HEK293 (cell line): ENCODE measurements at regions not wholly inside any gene's neighbourhood (a gene's known extent, or its start where the extent isn't known, plus 50 kb on each side); places are given as distances from the start of the nearest gene placed in this dataset.

Source experiments
- KLF1 ChIP-seq: fragments of 450-650 bp; formaldehyde crosslinking; IDR thresholded peaks from 2 replicates; pipeline ENCODE4 v1.5.1; 2016; ENCODE audit warnings: missing biosample characterization, missing genetic modification characterization
- REPIN1 ChIP-seq: fragments of 450-650 bp; formaldehyde crosslinking; IDR thresholded peaks from 2 replicates; pipeline ENCODE4 v1.5.1; 2017; ENCODE audit warnings: missing biosample characterization, missing genetic modification characterization, low read depth
- SCRT2 ChIP-seq: fragments of 450-650 bp; formaldehyde crosslinking; IDR thresholded peaks from 2 replicates; pipeline ENCODE4 v1.5.1; 2016; ENCODE audit warnings: missing biosample characterization, missing genetic modification characterization
- ZBTB20 ChIP-seq: fragments of 450-650 bp; formaldehyde crosslinking; IDR thresholded peaks from 2 replicates; pipeline ENCODE4 v1.5.1; 2016; ENCODE audit warnings: missing biosample characterization, missing genetic modification characterization
- ZNF2 ChIP-seq: fragments of 450-650 bp; formaldehyde crosslinking; IDR thresholded peaks from 2 replicates; pipeline ENCODE4 v1.5.1; 2016; ENCODE audit warnings: missing biosample characterization, missing genetic modification characterization
- ZNF23 ChIP-seq: fragments of 450-650 bp; formaldehyde crosslinking; IDR thresholded peaks from 2 replicates; pipeline ENCODE4 v1.5.1; 2016; ENCODE audit warnings: missing biosample characterization, missing genetic modification characterization, borderline replicate concordance
- ZNF248 ChIP-seq: fragments of 450-650 bp; formaldehyde crosslinking; IDR thresholded peaks from 2 replicates; pipeline ENCODE4 v1.5.1; 2017; ENCODE audit warnings: missing biosample characterization, missing genetic modification characterization
- ZNF350 ChIP-seq: fragments of 450-650 bp; formaldehyde crosslinking; IDR thresholded peaks from 2 replicates; pipeline ENCODE4 v1.5.0; 2017; ENCODE audit warnings: missing biosample characterization, mild to moderate bottlenecking, missing genetic modification characterization
- ZNF549 ChIP-seq: fragments of 450-650 bp; IDR thresholded peaks from 2 replicates; pipeline ENCODE4 v1.5.1; 2018; ENCODE audit warnings: missing biosample characterization, missing genetic modification characterization, mild to moderate bottlenecking, inconsistent platforms, moderate library complexity
- ZNF600 ChIP-seq: fragments of 450-650 bp; formaldehyde crosslinking; IDR thresholded peaks from 2 replicates; pipeline ENCODE4 v1.5.1; 2016; ENCODE audit warnings: missing biosample characterization, missing genetic modification characterization
- ZNF621 ChIP-seq: fragments of 450-650 bp; formaldehyde crosslinking; IDR thresholded peaks from 2 replicates; pipeline ENCODE4 v1.5.1; 2017; ENCODE audit warnings: missing biosample characterization, missing genetic modification characterization
- ZNF660 ChIP-seq: fragments of 450-650 bp; IDR thresholded peaks from 2 replicates; pipeline ENCODE4 v1.5.1; 2018; ENCODE audit warnings: missing biosample characterization, mild to moderate bottlenecking, missing genetic modification characterization
- ZNF707 ChIP-seq: fragments of 450-650 bp; formaldehyde crosslinking; IDR thresholded peaks from 2 replicates; pipeline ENCODE4 v1.5.1; 2016; ENCODE audit warnings: missing biosample characterization, missing genetic modification characterization
- ZNF843 ChIP-seq: fragments of 450-650 bp; formaldehyde crosslinking; IDR thresholded peaks from 2 replicates; pipeline ENCODE4 v1.5.1; 2016; ENCODE audit warnings: missing biosample characterization, missing genetic modification characterization
- ZXDB ChIP-seq: fragments of 450-650 bp; formaldehyde crosslinking; IDR thresholded peaks from 2 replicates; pipeline ENCODE4 v1.5.1; 2016; ENCODE audit warnings: missing biosample characterization, missing genetic modification characterization
- TF ChIP-seq, protein P1 (sequence below): fragments of 450-650 bp; formaldehyde crosslinking; conservative IDR thresholded peaks from 2 replicates; pipeline ENCODE4 v1.5.1; 2016; ENCODE audit warnings: low read depth, missing biosample characterization, missing genetic modification characterization
- TF ChIP-seq, protein P2 (sequence below): fragments of 450-650 bp; formaldehyde crosslinking; IDR thresholded peaks from 2 replicates; pipeline ENCODE4 v1.5.1; 2016; ENCODE audit warnings: missing biosample characterization, missing genetic modification characterization
- TF ChIP-seq, protein P3 (sequence below): fragments of 450-650 bp; formaldehyde crosslinking; IDR thresholded peaks from 2 replicates; pipeline ENCODE4 v1.5.1; 2016; ENCODE audit warnings: missing biosample characterization, missing genetic modification characterization
- TF ChIP-seq, protein P4 (sequence below): fragments of 450-650 bp; formaldehyde crosslinking; IDR thresholded peaks from 2 replicates; pipeline ENCODE4 v1.5.1; 2016; ENCODE audit warnings: missing biosample characterization, missing genetic modification characterization
- TF ChIP-seq, protein P5 (sequence below): fragments of 450-650 bp; formaldehyde crosslinking; IDR thresholded peaks from 2 replicates; pipeline ENCODE4 v1.5.0; 2017; ENCODE audit warnings: missing biosample characterization, missing genetic modification characterization, borderline replicate concordance
- TF ChIP-seq, protein P6 (sequence below): fragments of 450-650 bp; formaldehyde crosslinking; IDR thresholded peaks from 2 replicates; pipeline ENCODE4 v1.5.1; 2016; ENCODE audit warnings: missing biosample characterization, missing genetic modification characterization
- TF ChIP-seq, protein P7 (sequence below): fragments of 450-650 bp; formaldehyde crosslinking; IDR thresholded peaks from 2 replicates; pipeline ENCODE4 v1.5.1; 2016; ENCODE audit warnings: missing biosample characterization, missing genetic modification characterization

DNA sequence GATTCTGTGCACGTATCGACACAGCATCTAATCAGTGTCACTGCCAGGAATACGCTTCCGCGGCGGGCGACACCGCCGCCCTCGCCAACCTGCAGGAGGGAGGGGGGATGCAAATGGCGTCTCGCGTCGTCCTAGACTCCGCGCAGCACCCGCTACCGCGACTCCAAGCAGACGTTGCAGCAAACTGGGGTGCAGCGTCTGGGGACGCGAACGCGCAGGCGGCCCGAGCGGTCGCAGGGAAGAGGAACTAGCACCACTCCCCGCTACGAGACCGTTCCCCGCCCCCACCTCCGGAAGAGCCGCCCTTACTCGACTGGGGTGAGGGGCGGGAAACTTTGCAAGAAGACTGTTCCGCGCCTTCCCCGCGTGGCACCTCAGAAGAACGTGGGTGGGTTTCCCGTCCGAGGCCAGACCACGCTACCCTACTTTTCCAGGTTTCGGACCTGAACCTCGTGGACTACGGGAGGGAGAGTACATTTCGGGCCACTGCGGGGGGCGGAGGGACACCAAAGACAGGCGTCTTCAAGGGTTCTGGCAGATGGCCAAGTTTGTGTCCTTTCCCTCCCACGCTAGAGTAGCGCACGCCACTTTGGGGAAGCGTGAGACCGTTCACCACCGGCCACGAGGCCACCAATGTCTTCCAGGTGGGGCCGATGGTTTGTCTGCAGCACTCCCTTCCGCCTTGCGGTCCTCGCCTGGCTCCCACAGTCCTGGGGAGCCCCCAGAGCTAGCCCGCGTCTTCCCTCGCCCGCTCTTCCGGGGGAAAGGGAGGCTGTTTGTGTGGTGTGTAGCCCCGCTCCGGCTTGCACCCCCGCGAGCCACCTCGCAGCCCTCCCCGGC lies 78.0 kb upstream of the BCOR start (continued):
- TF ChIP-seq, protein P1, sequence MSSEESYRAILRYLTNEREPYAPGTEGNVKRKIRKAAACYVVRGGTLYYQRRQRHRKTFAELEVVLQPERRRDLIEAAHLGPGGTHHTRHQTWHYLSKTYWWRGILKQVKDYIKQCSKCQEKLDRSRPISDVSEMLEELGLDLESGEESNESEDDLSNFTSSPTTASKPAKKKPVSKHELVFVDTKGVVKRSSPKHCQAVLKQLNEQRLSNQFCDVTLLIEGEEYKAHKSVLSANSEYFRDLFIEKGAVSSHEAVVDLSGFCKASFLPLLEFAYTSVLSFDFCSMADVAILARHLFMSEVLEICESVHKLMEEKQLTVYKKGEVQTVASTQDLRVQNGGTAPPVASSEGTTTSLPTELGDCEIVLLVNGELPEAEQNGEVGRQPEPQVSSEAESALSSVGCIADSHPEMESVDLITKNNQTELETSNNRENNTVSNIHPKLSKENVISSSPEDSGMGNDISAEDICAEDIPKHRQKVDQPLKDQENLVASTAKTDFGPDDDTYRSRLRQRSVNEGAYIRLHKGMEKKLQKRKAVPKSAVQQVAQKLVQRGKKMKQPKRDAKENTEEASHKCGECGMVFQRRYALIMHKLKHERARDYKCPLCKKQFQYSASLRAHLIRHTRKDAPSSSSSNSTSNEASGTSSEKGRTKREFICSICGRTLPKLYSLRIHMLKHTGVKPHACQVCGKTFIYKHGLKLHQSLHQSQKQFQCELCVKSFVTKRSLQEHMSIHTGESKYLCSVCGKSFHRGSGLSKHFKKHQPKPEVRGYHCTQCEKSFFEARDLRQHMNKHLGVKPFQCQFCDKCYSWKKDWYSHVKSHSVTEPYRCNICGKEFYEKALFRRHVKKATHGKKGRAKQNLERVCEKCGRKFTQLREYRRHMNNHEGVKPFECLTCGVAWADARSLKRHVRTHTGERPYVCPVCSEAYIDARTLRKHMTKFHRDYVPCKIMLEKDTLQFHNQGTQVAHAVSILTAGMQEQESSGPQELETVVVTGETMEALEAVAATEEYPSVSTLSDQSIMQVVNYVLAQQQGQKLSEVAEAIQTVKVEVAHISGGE (tag by site-specific recombination): 0 out of 2 replicates have a peak, but pooled peaks have one; percentile 20
- TF ChIP-seq, protein P2, sequence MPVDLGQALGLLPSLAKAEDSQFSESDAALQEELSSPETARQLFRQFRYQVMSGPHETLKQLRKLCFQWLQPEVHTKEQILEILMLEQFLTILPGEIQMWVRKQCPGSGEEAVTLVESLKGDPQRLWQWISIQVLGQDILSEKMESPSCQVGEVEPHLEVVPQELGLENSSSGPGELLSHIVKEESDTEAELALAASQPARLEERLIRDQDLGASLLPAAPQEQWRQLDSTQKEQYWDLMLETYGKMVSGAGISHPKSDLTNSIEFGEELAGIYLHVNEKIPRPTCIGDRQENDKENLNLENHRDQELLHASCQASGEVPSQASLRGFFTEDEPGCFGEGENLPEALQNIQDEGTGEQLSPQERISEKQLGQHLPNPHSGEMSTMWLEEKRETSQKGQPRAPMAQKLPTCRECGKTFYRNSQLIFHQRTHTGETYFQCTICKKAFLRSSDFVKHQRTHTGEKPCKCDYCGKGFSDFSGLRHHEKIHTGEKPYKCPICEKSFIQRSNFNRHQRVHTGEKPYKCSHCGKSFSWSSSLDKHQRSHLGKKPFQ: no peak
- TF ChIP-seq ZNF707 (no peak), SCRT2 (tag by site-specific recombination) (no peak), ZNF621 (tag by site-specific recombination) (no peak), ZNF2 (tag by site-specific recombination) (no peak), KLF1 (tag by site-specific recombination) (peak; percentile 66), ZNF549 (tag by site-specific recombination) (no peak), ZBTB20 (peak; percentile 65; the same call in 1 of the 2 replicates), REPIN1 (no peak), ZNF23 (no peak), ZNF350 (tag by site-specific recombination) (0 out of 2 replicates have a peak, but pooled peaks have one; percentile 44), ZNF600 (tag by site-specific recombination) (peak; percentile 64; the same call in 1 of the 2 replicates), ZNF843 (tag by site-specific recombination) (peak; percentile 13; the same call in 1 of the 2 replicates), ZNF660 (tag by site-specific recombination) (peak; percentile 79), ZNF248 (tag by site-specific recombination) (no peak), ZXDB (peak; percentile 90)
- TF ChIP-seq, protein P3, sequence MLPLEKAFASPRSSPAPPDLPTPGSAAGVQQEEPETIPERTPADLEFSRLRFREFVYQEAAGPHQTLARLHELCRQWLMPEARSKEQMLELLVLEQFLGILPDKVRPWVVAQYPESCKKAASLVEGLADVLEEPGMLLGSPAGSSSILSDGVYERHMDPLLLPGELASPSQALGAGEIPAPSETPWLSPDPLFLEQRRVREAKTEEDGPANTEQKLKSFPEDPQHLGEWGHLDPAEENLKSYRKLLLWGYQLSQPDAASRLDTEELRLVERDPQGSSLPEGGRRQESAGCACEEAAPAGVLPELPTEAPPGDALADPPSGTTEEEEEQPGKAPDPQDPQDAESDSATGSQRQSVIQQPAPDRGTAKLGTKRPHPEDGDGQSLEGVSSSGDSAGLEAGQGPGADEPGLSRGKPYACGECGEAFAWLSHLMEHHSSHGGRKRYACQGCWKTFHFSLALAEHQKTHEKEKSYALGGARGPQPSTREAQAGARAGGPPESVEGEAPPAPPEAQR (tag by site-specific recombination): no peak
- TF ChIP-seq, protein P4, sequence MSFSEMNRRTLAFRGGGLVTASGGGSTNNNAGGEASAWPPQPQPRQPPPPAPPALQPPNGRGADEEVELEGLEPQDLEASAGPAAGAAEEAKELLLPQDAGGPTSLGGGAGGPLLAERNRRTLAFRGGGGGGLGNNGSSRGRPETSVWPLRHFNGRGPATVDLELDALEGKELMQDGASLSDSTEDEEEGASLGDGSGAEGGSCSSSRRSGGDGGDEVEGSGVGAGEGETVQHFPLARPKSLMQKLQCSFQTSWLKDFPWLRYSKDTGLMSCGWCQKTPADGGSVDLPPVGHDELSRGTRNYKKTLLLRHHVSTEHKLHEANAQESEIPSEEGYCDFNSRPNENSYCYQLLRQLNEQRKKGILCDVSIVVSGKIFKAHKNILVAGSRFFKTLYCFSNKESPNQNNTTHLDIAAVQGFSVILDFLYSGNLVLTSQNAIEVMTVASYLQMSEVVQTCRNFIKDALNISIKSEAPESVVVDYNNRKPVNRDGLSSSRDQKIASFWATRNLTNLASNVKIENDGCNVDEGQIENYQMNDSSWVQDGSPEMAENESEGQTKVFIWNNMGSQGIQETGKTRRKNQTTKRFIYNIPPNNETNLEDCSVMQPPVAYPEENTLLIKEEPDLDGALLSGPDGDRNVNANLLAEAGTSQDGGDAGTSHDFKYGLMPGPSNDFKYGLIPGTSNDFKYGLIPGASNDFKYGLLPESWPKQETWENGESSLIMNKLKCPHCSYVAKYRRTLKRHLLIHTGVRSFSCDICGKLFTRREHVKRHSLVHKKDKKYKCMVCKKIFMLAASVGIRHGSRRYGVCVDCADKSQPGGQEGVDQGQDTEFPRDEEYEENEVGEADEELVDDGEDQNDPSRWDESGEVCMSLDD (tag by site-specific recombination): peak; percentile 95
- TF ChIP-seq, protein P5, sequence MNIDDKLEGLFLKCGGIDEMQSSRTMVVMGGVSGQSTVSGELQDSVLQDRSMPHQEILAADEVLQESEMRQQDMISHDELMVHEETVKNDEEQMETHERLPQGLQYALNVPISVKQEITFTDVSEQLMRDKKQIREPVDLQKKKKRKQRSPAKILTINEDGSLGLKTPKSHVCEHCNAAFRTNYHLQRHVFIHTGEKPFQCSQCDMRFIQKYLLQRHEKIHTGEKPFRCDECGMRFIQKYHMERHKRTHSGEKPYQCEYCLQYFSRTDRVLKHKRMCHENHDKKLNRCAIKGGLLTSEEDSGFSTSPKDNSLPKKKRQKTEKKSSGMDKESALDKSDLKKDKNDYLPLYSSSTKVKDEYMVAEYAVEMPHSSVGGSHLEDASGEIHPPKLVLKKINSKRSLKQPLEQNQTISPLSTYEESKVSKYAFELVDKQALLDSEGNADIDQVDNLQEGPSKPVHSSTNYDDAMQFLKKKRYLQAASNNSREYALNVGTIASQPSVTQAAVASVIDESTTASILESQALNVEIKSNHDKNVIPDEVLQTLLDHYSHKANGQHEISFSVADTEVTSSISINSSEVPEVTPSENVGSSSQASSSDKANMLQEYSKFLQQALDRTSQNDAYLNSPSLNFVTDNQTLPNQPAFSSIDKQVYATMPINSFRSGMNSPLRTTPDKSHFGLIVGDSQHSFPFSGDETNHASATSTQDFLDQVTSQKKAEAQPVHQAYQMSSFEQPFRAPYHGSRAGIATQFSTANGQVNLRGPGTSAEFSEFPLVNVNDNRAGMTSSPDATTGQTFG (tag by site-specific recombination): no peak
- TF ChIP-seq, protein P6, sequence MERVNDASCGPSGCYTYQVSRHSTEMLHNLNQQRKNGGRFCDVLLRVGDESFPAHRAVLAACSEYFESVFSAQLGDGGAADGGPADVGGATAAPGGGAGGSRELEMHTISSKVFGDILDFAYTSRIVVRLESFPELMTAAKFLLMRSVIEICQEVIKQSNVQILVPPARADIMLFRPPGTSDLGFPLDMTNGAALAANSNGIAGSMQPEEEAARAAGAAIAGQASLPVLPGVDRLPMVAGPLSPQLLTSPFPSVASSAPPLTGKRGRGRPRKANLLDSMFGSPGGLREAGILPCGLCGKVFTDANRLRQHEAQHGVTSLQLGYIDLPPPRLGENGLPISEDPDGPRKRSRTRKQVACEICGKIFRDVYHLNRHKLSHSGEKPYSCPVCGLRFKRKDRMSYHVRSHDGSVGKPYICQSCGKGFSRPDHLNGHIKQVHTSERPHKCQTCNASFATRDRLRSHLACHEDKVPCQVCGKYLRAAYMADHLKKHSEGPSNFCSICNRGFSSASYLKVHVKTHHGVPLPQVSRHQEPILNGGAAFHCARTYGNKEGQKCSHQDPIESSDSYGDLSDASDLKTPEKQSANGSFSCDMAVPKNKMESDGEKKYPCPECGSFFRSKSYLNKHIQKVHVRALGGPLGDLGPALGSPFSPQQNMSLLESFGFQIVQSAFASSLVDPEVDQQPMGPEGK: peak; percentile 77
- TF ChIP-seq, protein P7, sequence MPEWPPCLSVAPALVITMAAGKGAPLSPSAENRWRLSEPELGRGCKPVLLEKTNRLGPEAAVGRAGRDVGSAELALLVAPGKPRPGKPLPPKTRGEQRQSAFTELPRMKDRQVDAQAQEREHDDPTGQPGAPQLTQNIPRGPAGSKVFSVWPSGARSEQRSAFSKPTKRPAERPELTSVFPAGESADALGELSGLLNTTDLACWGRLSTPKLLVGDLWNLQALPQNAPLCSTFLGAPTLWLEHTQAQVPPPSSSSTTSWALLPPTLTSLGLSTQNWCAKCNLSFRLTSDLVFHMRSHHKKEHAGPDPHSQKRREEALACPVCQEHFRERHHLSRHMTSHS (tag by site-specific recombination): no peak
